HepG2 (cell line): ENCODE measurements at regions not wholly inside any gene's neighbourhood (a gene's known extent, or its start where the extent isn't known, plus 50 kb on each side); places are given as distances from the start of the nearest gene placed in this dataset.

ENCODE experiments used
- ATF3 ChIP-seq: sonication (generic); formaldehyde crosslinking; IDR thresholded peaks from 2 replicates; pipeline ENCODE4 v1.4.0; 2020; ENCODE audit warnings: missing genetic modification reagents
- CTCF ChIP-seq: sonication (generic); formaldehyde crosslinking; IDR thresholded peaks from 2 replicates; pipeline ENCODE4 v1.5.0; 2020; ENCODE audit warnings: mild to moderate bottlenecking, missing genetic modification reagents, moderate library complexity
- SNRNP70 ChIP-seq: fragments of 200-400 bp; formaldehyde crosslinking; IDR thresholded peaks from 2 replicates; pipeline ENCODE4 v1.6.1; 2017; ENCODE audit warnings: mild to moderate bottlenecking, low read depth, low read length, moderate library complexity
- TEAD3 ChIP-seq: optimal IDR thresholded peaks from 2 replicates; pipeline ENCODE3; 2016; ENCODE audit warnings: borderline replicate concordance
- TFE3 ChIP-seq: IDR thresholded peaks from 2 replicates; pipeline ENCODE4 v1.6.1; 2016
- YY1 ChIP-seq: IDR thresholded peaks from 2 replicates; pipeline ENCODE4 v1.6.1; 2011; ENCODE audit warnings: low read length, low read depth, moderate library complexity, mild to moderate bottlenecking; ENCODE audit not compliant: insufficient read depth, insufficient replicate concordance
- ZHX1 ChIP-seq: sonication (generic); formaldehyde crosslinking; IDR thresholded peaks from 2 replicates; pipeline ENCODE4 v1.8.1; 2022; ENCODE audit warnings: low read depth, mild to moderate bottlenecking, missing genetic modification reagents
- ZNF562 ChIP-seq: sonication (generic); formaldehyde crosslinking; IDR thresholded peaks from 2 replicates; pipeline ENCODE4 v1.8.0; 2022; ENCODE audit warnings: missing genetic modification reagents, borderline replicate concordance

- TF ChIP-seq SNRNP70 (no peak), CTCF (no peak), TFE3 (CRISPR knock-in tag) (no peak), ZNF562 (CRISPR knock-in tag) (no peak), ZHX1 (CRISPR knock-in tag) (no peak), ATF3 (CRISPR knock-in tag) (no peak), YY1 (no peak), TEAD3 (CRISPR knock-in tag) (no peak)
Measured at GRCh38 chr2:207403950-207404349, 125.8 kb upstream of the CREB1 start.
